HG02571 (cell line): ENCODE measurements at regions not wholly inside any gene's neighbourhood (a gene's known extent, or its start where the extent isn't known, plus 50 kb on each side); places are given as distances from the start of the nearest gene placed in this dataset.

Experiments used
- ATAC-seq: cut with Tn5 transposase; IDR thresholded peaks from one replicate; pipeline ENCODE4 v1.9.1; 2021; ENCODE audit warnings: mild to moderate bottlenecking, moderate library complexity; ENCODE audit not compliant: unreplicated experiment

GRCh38 chr11:90822996-90823395, 600.1 kb upstream of the CHORDC1 start:
- ATAC-seq = no peak

GRCh38 chr11:90818196-90818745, 595.4 kb upstream of the CHORDC1 start:
- ATAC-seq = no peak

GRCh38 chr11:90809581-90809980, 586.7 kb upstream of the CHORDC1 start:
- no peak for ATAC-seq

GRCh38 chr11:90805172-90805571, 582.3 kb upstream of the CHORDC1 start:
- no peak for ATAC-seq

GRCh38 chr11:90803831-90804230, 581.0 kb upstream of the CHORDC1 start:
- no peak for ATAC-seq

GRCh38 chr11:90803366-90803765, 580.5 kb upstream of the CHORDC1 start:
- no peak for ATAC-seq

GRCh38 chr11:90798769-90799168, 575.9 kb upstream of the CHORDC1 start:
- no peak for ATAC-seq

GRCh38 chr11:90795746-90796145, 572.9 kb upstream of the CHORDC1 start:
- ATAC-seq = no peak

GRCh38 chr11:90788961-90789360, 566.1 kb upstream of the CHORDC1 start:
- no peak for ATAC-seq

GRCh38 chr11:90784241-90784814, 561.5 kb upstream of the CHORDC1 start:
- ATAC-seq = no peak

GRCh38 chr11:90783111-90783510, 560.3 kb upstream of the CHORDC1 start:
- no peak for ATAC-seq

GRCh38 chr11:90779098-90779497, 556.2 kb upstream of the CHORDC1 start:
- ATAC-seq = no peak

- ATAC-seq = no peak
These were observed 552.8 kb upstream of the CHORDC1 start for GRCh38 chr11:90775567-90776165.

GRCh38 chr11:90774727-90775566, 552.1 kb upstream of the CHORDC1 start:
- ATAC-seq = no peak

GRCh38 chr11:90770007-90770406, 547.2 kb upstream of the CHORDC1 start:
- no peak for ATAC-seq

GRCh38 chr11:90766121-90766520, 543.3 kb upstream of the CHORDC1 start:
- no peak for ATAC-seq

- ATAC-seq = no peak
These were observed 541.8 kb upstream of the CHORDC1 start for GRCh38 chr11:90764691-90765090.

GRCh38 chr11:90757849-90758494, 535.1 kb upstream of the CHORDC1 start:
- no peak for ATAC-seq

GRCh38 chr11:90756617-90757016, 533.8 kb upstream of the CHORDC1 start:
- no peak for ATAC-seq

- ATAC-seq = no peak
These were observed 530.7 kb upstream of the CHORDC1 start for GRCh38 chr11:90753546-90753945.

- no peak for ATAC-seq
These were observed 524.2 kb upstream of the CHORDC1 start for GRCh38 chr11:90747057-90747456.
